ENCODE measurements at regions not wholly inside any gene's neighbourhood (a gene's known extent, or its start where the extent isn't known, plus 50 kb on each side); places are given as distances from the start of the nearest gene placed in this dataset.

DNA sequence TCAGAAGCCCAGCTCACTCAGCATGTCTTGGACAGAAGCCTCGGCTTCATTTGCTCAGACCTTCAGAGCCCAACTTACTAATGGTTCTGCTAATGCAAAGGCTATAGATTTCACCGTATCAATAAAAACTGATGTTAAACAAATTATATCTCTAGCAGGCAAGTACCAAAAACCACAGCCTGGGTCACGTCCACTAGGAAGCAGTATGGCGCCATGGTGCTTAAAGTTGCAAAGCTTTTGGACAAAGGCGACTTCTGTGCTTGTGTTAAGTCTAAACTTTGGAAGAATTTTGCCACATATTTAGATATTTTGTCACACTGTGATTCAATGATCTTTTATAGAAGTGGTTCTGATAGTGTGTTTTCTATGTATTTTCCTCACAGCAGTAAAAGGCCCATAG is 276.8 kb upstream of the PARD3B start:
- no peak for DNase-seq (ENCODE audit: low read depth, low spot score)

DNA sequence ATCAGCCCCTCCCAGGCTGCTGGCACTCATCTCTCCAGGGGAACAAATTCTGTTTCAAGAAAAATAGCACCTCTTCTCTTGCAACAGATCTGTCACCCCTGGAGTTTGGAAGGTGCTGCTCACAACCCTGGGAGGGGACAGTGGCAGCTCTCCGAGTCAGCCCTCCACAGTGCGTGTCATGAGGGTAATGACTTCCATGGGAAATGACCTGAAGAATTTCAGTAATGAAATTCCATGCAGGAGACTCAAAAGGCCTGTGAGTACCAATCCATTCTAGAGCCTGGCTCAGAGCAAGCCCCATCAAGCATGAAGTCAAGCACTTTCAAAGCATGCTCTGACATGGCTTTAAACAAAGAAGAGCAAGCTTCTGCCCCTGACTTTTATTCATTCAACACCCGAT is 276.3 kb upstream of the PARD3B start:
- no peak for DNase-seq (ENCODE audit: low read depth, low spot score)

DNA sequence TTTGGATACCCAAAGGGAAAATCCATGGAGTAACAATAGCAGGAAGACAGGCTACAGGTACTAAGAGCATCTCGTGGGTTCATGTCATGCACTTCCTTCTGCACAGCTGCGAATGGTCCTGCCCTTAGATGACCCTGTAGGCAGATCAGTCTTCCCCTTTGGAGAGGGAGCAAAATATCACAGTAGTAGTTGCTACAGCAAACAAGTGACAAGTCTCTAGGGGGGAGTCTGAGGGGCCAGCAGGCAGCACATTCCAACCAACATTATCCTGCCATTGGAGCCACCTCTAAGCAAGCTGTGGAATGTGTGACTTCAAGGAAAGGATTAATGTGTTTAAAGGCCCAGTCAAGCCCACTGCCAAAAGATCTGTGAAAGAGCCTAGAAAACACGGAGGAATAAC is 273.2 kb upstream of the PARD3B start:
- DNase-seq (ENCODE audit: low read depth, low spot score) = no peak

DNA sequence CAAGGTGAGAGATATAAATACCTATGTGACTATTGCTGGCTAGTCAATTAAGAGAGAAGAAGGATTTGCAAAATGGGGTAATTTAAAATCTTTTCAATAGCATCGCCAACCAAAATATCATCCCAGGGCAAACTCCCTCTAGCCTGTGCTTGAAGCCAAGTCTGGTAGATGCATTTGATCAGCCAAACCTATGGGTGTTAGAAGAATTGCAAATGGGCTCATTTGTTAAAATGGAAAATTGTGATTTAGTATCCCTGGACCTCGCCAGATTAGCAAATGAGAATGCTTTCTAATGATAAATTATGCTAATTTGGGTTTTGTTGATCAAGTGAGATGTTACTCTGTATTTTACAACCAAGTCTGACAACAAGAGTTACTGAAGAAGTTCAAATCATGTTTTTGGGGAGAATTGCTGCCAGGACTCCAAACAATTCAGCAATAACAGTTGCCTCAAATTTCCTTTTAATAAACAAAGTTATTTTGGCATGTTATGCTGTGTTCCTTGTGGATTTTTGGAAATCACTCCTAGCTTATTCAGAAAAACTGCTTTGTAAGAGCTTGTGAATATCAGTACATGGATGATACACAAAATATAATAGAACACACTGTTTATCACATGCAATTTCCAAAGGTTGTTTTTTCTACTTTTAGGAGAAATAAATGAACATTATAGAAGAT is 272.5 kb upstream of the PARD3B start:
- DNase-seq (ENCODE audit: low read depth, low spot score) = no peak

DNA sequence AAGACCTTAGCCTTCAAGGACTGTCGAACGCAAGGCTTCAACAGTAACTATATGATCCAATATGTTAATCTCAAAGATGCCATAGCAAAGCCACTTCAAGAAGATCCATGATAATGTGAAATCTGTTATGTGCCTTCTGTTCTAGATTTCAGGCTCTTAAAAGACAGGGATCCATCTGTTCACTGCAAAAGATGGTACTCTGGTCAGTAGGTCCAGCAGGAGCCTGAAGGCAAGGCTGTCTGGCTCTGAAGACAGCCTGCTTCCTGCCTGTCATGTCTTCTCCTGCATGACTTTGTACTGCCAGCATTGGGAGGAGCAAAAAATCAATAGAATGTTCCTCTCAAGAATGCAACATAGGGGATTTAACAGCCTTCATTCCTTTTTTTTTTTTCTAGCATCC is 270.8 kb upstream of the PARD3B start:
- DNase-seq (ENCODE audit: low read depth, low spot score) = no peak

DNA sequence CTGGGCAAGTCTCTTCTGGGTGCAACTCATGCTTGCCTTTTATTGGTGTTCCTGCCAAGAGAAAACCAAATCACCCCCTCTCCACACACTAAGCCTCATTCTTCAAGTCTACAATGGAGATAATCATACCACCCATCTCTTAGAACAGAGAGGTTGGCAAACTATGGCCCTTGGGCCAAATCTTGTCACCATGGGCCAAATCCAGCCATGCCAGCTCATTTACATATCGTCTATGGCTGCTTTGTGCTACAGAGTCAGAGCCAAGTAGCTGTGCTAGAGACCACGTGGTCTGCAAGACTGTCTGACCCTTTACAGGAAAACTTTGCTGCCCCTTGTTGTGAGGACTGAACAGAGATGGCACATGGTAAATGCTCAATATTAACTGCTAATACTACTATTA is 270.3 kb upstream of the PARD3B start:
- no peak for DNase-seq (ENCODE audit: low read depth, low spot score)

DNA sequence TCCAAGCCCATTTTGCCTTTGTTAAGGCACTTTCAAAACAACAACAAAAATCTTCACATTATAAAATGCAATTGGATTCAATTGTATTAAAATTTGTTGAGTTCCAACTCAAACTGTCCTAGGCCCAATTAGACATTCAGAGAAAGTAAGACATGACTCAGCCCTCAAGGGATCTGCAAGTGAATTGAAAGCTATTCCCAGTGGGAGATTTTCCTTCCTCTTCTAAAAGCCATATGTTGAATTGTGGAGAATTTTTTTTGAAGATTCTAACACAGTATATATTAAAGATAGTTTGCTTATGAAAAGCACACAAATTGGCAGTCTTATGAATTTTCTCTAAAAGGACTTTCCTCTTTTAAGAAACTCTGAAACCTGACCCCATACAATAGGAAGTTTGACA is 268.0 kb upstream of the PARD3B start:
- no peak for DNase-seq (ENCODE audit: low read depth, low spot score)

DNA sequence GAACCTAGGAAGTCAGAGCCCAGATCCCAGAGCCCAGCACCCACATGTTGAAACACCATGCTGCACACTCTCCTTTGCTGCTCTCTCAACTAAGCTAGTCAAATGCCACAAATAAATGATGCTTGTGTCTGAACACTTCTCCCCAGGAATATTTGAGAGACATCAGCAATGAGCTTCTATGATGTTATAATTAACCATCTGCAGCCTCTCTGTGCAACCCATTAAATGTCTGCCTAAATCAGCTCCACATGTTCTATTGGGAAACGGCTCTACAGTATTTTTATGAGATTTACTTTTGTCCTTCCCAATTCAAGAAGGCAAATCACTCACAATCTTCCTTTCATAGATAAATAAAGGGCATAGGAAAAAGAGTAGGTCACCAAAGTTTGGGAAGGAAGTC is 266.8 kb upstream of the PARD3B start:
- no peak for DNase-seq (ENCODE audit: low read depth, low spot score)

DNA sequence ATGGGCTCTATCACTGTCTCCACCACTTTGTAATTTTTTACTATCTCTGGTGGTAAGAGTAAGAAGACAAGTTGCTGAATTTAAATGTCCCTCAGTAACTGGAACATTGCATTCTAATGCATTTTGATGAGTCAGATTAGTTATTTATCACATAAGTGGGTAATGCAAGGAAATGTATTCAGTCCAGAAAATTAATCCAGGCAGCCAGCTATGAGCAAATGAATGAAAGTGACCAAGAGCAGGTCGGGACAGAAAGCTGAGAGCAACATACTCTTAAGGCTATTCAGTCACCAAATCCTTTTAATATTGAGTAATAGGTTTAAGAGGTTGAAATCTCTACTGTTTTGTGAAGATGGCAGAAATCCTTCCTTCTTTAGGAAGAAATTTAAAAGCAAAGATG is 265.5 kb upstream of the PARD3B start:
- no peak for DNase-seq (ENCODE audit: low read depth, low spot score)

DNA sequence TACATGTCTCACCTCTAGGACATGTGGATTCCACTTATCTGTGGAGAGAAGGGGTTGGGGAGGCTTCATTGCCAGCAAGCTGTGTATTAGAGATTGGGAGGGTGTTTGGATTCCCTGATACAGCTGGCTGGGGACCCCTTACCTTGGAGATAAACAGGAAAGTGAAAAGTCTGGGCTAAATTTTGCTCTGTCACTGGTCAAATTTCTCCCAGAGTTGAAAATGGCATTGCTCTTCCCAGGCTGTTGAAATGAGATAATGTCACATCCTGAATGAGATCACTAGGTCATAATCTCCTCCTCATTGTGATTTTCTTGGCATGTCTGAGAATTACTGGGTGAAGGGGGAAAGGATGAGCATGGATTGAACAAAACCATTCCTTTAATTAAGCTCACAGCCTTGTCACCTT is 265.0 kb upstream of the PARD3B start:
- DNase-seq (ENCODE audit: low read depth, low spot score) = no peak

DNA sequence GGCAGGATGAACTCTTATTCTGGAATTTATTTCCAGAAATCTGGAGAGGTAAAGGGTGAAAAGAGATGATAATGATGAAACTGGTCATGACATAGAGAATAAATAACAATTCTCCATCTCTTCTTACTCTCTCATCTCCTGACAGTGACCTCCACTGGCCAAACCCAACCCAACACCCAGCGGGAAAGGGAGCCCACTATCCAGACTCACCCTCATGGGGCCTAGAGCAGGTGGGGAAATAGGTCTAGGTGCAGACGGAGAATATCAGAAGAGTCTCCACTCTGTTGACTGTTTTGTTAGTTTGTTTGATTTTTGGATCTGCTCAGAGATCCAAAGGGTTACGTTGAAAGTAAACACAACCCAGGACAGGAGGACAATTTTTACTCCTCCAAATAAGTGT is 263.2 kb upstream of the PARD3B start:
- no peak for DNase-seq (ENCODE audit: low read depth, low spot score)

DNA sequence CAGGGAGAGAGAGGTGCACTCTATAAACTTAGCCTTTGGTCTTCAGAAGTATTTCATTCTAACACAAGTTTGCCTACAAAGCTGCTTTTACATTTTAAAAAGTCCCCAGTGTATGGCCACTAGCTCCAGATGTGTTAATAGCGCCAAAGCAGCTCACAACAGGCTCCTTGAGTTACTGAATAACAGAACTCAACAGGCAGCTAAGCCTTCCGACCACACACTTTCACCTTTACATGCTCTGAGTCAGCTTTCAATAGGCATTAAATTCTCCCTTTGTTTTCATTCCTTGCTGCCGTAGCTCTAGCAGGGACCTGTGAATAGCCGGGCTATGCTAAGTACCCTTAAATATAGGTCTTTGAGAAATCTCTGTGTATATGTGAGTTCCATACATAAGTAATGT is 262.8 kb upstream of the PARD3B start:
- no peak for DNase-seq (ENCODE audit: low read depth, low spot score)

DNA sequence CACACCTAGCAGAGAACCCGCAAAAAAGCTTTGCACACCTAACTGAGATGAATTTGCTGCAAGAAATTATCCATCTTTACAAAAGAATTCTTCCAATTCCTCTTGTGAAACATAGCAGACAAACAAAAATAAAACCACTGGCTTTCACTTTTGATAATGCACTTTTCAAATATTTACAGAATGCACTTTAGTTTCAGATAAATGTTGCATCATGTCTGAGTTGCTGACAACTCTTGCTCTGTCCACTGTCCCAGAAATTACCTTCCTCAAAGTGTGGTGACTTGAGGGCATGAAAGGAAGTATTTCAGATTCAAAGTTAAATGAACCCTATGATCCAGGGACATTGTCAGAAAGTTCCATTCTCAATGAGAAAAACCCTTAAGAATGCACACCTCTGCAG is 256.2 kb upstream of the PARD3B start:
- DNase-seq (ENCODE audit: low read depth, low spot score) = no peak

DNA sequence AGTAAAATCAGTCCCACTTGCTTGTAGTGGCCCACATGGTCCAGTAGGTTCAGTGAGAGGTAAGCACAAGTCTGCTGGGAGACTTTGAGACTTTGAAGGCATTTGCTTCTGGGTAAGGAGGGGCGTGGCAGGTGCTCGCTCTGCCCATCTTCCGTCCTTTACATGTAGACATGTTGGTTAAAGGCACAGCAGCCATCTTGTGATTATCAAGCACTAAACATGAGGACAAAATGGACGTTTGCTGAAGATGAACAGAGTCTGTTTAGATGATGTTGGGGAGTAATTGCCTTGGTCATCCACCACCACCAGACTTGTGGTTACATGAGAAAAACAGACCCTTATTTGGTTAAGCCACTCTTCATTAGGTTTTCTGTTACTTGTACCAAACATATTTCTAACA is 252.8 kb upstream of the PARD3B start:
- DNase-seq (ENCODE audit: low read depth, low spot score) = no peak

DNA sequence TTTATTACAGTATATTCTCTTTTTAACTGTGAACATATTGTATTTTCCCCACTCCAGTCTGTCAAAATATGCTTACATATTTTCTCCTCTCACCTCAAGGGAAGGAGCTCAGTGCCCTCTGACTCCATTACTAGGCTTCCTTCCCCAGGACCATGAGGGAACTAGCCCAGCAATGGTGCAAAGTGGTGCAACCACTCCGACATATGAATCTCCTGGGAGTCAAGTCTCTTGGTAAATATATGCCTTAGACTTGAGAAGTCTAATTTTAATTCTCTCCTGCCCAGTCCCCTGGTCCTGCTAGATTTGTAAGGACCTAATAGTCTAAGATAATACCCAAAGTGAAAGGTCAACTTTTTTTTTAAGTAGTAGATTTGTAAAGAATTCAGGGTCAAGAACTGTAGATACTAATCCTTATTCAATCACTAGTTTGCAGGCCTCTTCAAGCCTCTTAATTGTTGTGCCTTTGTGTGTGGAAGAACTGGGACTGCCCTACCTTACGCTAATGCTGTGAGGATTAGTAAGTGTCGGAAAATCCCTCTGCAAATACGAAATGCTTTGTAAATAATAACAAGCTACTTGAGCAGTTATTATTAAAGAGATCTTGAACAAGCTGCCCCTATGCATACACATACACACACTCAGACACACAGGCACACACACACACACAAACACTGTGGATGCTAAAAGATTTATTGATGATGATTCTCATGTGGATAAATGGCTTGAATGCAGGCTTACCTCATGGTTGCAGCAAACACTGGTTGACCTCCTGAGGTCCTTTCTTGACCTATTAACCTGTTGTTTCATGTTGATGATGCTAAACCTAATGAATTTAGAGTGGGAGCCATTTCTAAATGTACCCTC is 251.2 kb upstream of the PARD3B start:
- no peak for DNase-seq (ENCODE audit: low read depth, low spot score)

DNA sequence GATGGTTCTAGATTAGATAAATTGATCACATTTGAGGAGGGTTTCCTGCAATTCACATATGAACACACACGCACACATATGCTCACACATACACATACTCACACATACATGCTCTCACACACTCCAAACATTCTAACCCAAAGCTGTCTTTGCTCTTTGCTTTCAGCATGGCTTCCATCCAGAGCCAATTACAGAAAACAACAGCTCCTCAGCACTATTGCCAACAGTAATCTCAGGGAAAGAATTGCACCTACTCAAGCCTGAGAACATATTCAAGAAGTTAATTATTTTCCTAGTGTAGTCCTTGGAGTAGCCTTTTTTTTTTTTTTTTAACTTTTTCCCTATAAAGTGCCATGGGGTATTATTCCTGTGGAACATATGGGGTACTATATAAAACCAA is 246.9 kb upstream of the PARD3B start:
- no peak for DNase-seq (ENCODE audit: low read depth, low spot score)

DNA sequence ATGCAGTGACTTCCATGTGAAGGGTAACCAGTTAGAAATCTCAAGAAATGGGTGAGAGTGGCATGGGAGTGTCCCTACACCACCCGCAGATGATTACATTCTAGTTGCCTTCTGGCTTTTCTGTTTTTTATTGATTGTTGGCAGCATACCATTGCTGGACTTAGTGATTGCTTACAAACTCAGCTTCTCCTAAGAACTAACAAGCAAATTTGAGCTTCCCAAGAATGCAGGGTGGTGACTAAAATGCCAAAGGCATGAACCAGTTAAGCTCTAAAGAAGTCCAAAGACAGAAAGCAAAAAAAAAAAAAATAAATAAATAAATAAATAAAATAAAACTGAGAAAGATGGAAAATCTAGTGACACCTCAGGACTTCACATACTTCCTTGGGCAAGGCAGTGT is 245.5 kb upstream of the PARD3B start:
- DNase-seq (ENCODE audit: low read depth, low spot score) = no peak

DNA sequence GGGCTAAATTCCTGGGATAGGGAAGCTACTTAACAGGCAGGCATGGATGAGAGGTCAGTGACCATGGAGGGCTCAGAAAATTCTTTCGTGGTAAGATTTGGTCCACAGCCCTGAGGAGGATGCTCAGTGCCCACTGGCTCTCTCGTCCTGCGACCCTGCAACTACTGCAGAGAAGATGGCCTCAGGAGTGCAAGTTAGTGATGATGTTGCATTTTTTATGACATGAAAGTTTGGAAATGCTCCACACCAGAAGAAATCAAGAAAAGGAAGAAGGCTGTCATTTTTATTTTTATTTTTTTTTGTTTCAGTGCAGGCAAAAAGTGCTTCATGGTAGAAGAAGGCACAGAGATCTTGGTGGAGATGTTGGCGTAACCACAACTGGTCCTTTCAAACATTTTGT is 238.6 kb upstream of the PARD3B start:
- no peak for DNase-seq (ENCODE audit: low read depth, low spot score)

DNA sequence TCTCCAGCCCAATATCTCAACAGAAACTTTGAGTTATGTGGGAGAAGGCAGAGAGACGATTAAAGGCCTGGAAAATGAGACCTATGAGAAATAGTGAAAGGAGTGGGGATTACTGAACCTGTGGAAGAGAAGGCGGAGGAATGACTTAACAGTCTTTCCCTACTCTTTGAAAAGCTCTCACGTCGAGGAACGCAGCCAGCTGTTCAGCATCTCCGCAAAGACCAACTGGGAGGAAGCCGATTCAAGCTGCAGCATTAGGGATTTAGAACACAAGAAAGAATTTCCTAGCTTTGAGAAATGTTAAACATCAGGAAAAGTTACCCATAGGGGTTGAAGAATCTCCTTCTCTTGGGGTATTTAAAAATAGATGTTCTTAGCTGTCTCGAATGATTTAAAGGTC is 233.2 kb upstream of the PARD3B start:
- DNase-seq (ENCODE audit: low read depth, low spot score) = no peak

DNA sequence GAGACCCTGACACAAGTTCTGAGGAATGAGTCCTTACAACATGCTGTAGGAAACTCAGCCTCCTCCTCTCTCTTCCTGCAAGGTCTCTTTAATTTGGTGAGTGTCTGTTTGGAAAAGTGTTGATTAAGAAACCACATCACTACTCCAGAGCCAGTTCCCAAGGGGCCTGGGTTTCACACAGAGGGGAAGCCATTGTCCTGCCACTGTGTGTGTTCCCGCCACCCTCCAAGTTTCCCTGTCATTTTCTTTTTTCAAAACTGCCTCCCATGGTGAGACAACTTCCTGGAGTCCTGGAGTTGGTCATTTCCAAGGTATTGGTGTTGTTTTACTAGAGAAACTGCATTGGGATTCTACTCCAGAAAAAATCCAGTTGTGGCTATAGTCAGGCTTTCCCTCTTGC is 232.0 kb upstream of the PARD3B start:
- DNase-seq (ENCODE audit: low read depth, low spot score) = no peak

DNA sequence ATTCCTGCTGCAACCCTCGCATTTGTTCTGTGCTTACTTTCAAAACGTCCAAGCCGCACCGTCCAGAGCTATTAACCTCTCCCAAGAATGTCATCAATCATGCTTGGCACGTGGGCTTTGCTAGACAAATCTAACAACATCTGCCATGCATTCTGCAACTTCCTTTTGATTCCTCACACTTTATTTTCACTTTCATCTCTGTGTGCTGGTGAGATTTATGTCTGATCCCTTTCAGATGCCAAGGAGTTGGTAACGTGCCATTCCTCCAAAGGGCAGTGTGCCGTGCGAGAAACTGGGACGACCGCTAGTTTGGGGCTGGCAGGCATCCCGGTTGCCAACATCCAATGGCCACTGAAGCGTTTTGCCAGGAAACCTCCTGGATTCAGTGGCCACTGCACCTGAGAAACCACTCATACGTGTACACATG is 230.0 kb upstream of the PARD3B start:
- DNase-seq (ENCODE audit: low read depth, low spot score) = no peak

DNA sequence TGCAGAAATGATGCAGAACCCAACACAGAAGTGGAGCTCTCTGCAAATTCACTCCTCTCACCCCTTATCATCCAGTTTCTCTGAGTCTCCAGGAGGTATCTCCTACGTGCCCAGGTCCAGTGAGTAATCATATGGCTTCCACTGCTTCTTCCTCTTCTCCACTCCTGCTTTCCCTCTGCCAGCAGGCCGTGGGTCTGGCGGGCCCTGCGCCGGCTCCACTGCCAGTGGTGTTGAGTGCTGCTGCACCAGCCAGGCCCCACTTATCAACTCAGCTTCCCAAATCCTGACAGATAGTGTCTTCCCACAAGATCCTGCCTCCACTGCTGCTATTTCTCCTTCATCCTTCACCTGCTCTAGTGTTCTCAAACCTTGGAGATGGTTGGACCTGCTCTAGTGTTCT is 227.6 kb upstream of the PARD3B start:
- DNase-seq (ENCODE audit: low read depth, low spot score) = no peak

DNA sequence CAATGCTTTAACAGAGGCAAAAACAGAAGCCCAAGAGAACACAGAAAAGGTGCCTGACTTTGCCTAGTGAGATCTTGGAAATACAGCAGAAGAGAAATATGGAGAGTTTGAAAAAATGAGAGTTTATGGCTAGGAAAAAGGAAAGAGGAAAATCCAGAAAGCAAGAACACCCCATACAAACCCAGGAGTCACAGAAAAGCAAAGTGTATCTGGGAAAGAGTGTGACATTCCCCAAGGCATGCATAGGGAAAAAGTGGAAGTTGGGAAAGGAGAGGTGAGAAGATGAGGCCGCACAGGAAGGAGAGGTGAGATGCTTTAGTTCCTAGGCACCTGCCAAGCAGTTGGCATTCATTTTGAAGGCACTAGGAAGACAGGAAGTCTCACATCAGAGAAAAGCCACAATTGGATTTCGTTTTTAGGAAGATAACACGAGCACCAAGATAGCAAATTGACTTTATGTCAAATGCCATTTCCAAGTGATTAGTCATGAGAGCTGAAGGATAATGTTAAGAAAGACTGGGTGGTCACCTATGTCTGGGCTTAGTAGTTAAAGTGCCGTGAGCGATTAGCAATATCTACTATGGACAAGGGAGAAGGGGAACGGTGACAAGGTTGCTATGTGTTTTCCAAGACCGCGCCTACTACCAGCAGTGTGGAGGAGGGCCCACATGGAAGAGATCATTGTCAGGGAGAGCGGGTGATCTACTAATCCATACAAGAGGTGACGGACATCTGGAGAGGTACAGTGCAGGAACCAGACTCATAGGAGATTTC is 224.1 kb upstream of the PARD3B start:
- DNase-seq (ENCODE audit: low read depth, low spot score) = no peak

Data from activated naive CD8-positive, alpha-beta T cell treated with anti-CD3 and anti-CD28 coated beads, Interleukin-2, amount 50 U/mL, for 16 hours (primary cell).